ENCODE measurements at regions not wholly inside any gene's neighbourhood (a gene's known extent, or its start where the extent isn't known, plus 50 kb on each side); places are given as distances from the start of the nearest gene placed in this dataset.
A peak's percentile ranks its signal among the peaks of the same experiment; 100 is the strongest.

DNA sequence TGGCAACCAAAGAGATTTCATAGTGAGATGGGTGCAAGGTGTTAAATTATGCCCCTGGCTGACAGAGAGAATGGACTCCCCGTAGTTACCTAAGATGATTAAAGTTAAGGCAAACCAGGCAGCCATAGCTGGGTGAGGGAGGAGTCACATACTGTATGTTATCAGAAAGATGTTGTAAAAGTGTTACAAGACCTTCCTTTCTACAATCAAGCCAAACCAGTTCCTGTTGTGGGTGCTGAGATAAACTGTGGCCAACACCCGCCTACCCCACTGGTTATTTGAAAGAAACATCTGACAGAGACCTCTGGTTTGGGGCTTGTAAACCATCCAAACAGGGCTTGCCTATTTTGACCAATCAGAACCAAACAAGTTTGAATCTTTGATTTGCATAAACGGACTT is 684.7 kb upstream of the NUDT12 start:
- Histone ChIP-seq H2AFZ (ENCODE audit: low read length, unreplicated experiment) (no peak overlapping the region), H3K4me1 (ENCODE audit: control insufficient read depth, insufficient read depth, low read length, unreplicated experiment) (no peaks in the 10 kb centered on the region), H3K27me3 (ENCODE audit: insufficient read depth, low read length) (no peaks in the 10 kb centered on the region), H3K27ac (ENCODE audit: low read depth, low read length) (no peak overlapping the region), H3K4me3 (ENCODE audit: low read depth, low read length) (no peak overlapping the region), H3K36me3 (ENCODE audit: insufficient read depth, low read length) (no peaks in the 10 kb centered on the region), H3K79me2 (ENCODE audit: control insufficient read depth, insufficient read depth, low read length, unreplicated experiment) (no peaks in the 10 kb centered on the region)

GRCh38 chr5:104241046-104241445 is 678.5 kb upstream of the NUDT12 start:
- peak overlapping the region; percentile 82 for H2AFZ ChIP-seq (ENCODE audit: low read length, unreplicated experiment)
- H3K27me3 ChIP-seq (ENCODE audit: insufficient read depth, low read length) = no peaks in the 10 kb centered on the region
- H3K79me2 ChIP-seq (ENCODE audit: control insufficient read depth, insufficient read depth, low read length, unreplicated experiment) = no peaks in the 10 kb centered on the region
- no peaks in the 10 kb centered on the region for H3K36me3 ChIP-seq (ENCODE audit: insufficient read depth, low read length)
- peaks cover 9% of the 10 kb centered on the region for H3K4me1 ChIP-seq (ENCODE audit: control insufficient read depth, insufficient read depth, low read length, unreplicated experiment)
- no peak overlapping the region for H3K4me3 ChIP-seq (ENCODE audit: low read depth, low read length)
- no peak overlapping the region for H3K27ac ChIP-seq (ENCODE audit: low read depth, low read length)

GRCh38 chr5:104237586-104237985 is 675.0 kb upstream of the NUDT12 start:
- no peak overlapping the region for H2AFZ ChIP-seq (ENCODE audit: low read length, unreplicated experiment)
- H3K79me2 ChIP-seq (ENCODE audit: control insufficient read depth, insufficient read depth, low read length, unreplicated experiment) = no peaks in the 10 kb centered on the region
- H3K27ac ChIP-seq (ENCODE audit: low read depth, low read length) = no peak overlapping the region
- H3K27me3 ChIP-seq (ENCODE audit: insufficient read depth, low read length) = no peaks in the 10 kb centered on the region
- H3K4me3 ChIP-seq (ENCODE audit: low read depth, low read length) = no peak overlapping the region
- H3K4me1 ChIP-seq (ENCODE audit: control insufficient read depth, insufficient read depth, low read length, unreplicated experiment) = peaks cover 9% of the 10 kb centered on the region
- no peaks in the 10 kb centered on the region for H3K36me3 ChIP-seq (ENCODE audit: insufficient read depth, low read length)

GRCh38 chr5:104223885-104224773 is 661.5 kb upstream of the NUDT12 start:
- H3K27ac ChIP-seq (ENCODE audit: low read depth, low read length) = no peak overlapping the region
- no peaks in the 10 kb centered on the region for H3K36me3 ChIP-seq (ENCODE audit: insufficient read depth, low read length)
- H3K4me1 ChIP-seq (ENCODE audit: control insufficient read depth, insufficient read depth, low read length, unreplicated experiment) = no peaks in the 10 kb centered on the region
- no peak overlapping the region for H2AFZ ChIP-seq (ENCODE audit: low read length, unreplicated experiment)
- no peak overlapping the region for H3K4me3 ChIP-seq (ENCODE audit: low read depth, low read length)
- no peaks in the 10 kb centered on the region for H3K79me2 ChIP-seq (ENCODE audit: control insufficient read depth, insufficient read depth, low read length, unreplicated experiment)
- no peaks in the 10 kb centered on the region for H3K27me3 ChIP-seq (ENCODE audit: insufficient read depth, low read length)

GRCh38 chr5:104218200-104218599 is 655.6 kb upstream of the NUDT12 start:
- Histone ChIP-seq H3K4me3 (ENCODE audit: low read depth, low read length) (no peak overlapping the region), H2AFZ (ENCODE audit: low read length, unreplicated experiment) (no peak overlapping the region), H3K79me2 (ENCODE audit: control insufficient read depth, insufficient read depth, low read length, unreplicated experiment) (no peaks in the 10 kb centered on the region), H3K36me3 (ENCODE audit: insufficient read depth, low read length) (no peaks in the 10 kb centered on the region), H3K27ac (ENCODE audit: low read depth, low read length) (no peak overlapping the region), H3K4me1 (ENCODE audit: control insufficient read depth, insufficient read depth, low read length, unreplicated experiment) (peaks cover 3% of the 10 kb centered on the region), H3K27me3 (ENCODE audit: insufficient read depth, low read length) (no peaks in the 10 kb centered on the region)

GRCh38 chr5:104213216-104213615 is 650.6 kb upstream of the NUDT12 start:
- Histone ChIP-seq H3K36me3 (ENCODE audit: insufficient read depth, low read length) (no peaks in the 10 kb centered on the region), H3K79me2 (ENCODE audit: control insufficient read depth, insufficient read depth, low read length, unreplicated experiment) (no peaks in the 10 kb centered on the region), H3K27ac (ENCODE audit: low read depth, low read length) (no peak overlapping the region), H3K4me1 (ENCODE audit: control insufficient read depth, insufficient read depth, low read length, unreplicated experiment) (peaks cover 3% of the 10 kb centered on the region), H3K4me3 (ENCODE audit: low read depth, low read length) (no peak overlapping the region), H3K27me3 (ENCODE audit: insufficient read depth, low read length) (no peaks in the 10 kb centered on the region), H2AFZ (ENCODE audit: low read length, unreplicated experiment) (no peak overlapping the region)

GRCh38 chr5:104199771-104200170 is 637.2 kb upstream of the NUDT12 start:
- H2AFZ ChIP-seq (ENCODE audit: low read length, unreplicated experiment) = no peak overlapping the region
- H3K27me3 ChIP-seq (ENCODE audit: insufficient read depth, low read length) = no peaks in the 10 kb centered on the region
- no peaks in the 10 kb centered on the region for H3K36me3 ChIP-seq (ENCODE audit: insufficient read depth, low read length)
- H3K4me3 ChIP-seq (ENCODE audit: low read depth, low read length) = no peak overlapping the region
- no peaks in the 10 kb centered on the region for H3K4me1 ChIP-seq (ENCODE audit: control insufficient read depth, insufficient read depth, low read length, unreplicated experiment)
- H3K27ac ChIP-seq (ENCODE audit: low read depth, low read length) = no peak overlapping the region
- no peaks in the 10 kb centered on the region for H3K79me2 ChIP-seq (ENCODE audit: control insufficient read depth, insufficient read depth, low read length, unreplicated experiment)

DNA sequence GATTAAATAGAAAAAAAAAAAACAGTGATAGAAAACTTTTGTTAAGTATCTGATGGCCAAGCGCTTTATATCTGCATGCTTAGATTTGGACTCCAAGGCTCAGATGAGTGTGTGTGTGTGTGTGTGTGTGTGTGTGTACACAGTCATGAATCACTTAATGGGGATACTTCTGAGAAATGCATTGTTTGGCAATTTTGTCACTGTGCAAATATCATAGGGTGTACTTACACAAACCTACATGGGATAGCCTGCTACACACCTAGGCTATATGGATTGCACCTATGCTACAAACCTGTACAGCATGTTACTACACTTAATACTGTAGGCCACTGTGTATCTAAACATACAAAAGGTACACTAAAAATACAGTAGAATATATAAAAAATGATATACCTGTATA is 635.6 kb upstream of the NUDT12 start:
- H2AFZ ChIP-seq (ENCODE audit: low read length, unreplicated experiment) = no peak overlapping the region
- H3K79me2 ChIP-seq (ENCODE audit: control insufficient read depth, insufficient read depth, low read length, unreplicated experiment) = no peaks in the 10 kb centered on the region
- no peaks in the 10 kb centered on the region for H3K4me1 ChIP-seq (ENCODE audit: control insufficient read depth, insufficient read depth, low read length, unreplicated experiment)
- no peak overlapping the region for H3K27ac ChIP-seq (ENCODE audit: low read depth, low read length)
- no peaks in the 10 kb centered on the region for H3K27me3 ChIP-seq (ENCODE audit: insufficient read depth, low read length)
- H3K36me3 ChIP-seq (ENCODE audit: insufficient read depth, low read length) = no peaks in the 10 kb centered on the region
- H3K4me3 ChIP-seq (ENCODE audit: low read depth, low read length) = no peak overlapping the region

GRCh38 chr5:104189909-104190308 is 627.3 kb upstream of the NUDT12 start:
- Histone ChIP-seq H3K36me3 (ENCODE audit: insufficient read depth, low read length) (no peaks in the 10 kb centered on the region), H3K4me3 (ENCODE audit: low read depth, low read length) (no peak overlapping the region; the same call in 1 of the 2 replicates), H2AFZ (ENCODE audit: low read length, unreplicated experiment) (no peak overlapping the region), H3K4me1 (ENCODE audit: control insufficient read depth, insufficient read depth, low read length, unreplicated experiment) (peaks cover 21% of the 10 kb centered on the region), H3K27me3 (ENCODE audit: insufficient read depth, low read length) (no peaks in the 10 kb centered on the region), H3K27ac (ENCODE audit: low read depth, low read length) (peak overlapping the region; percentile 58), H3K79me2 (ENCODE audit: control insufficient read depth, insufficient read depth, low read length, unreplicated experiment) (no peaks in the 10 kb centered on the region)

DNA sequence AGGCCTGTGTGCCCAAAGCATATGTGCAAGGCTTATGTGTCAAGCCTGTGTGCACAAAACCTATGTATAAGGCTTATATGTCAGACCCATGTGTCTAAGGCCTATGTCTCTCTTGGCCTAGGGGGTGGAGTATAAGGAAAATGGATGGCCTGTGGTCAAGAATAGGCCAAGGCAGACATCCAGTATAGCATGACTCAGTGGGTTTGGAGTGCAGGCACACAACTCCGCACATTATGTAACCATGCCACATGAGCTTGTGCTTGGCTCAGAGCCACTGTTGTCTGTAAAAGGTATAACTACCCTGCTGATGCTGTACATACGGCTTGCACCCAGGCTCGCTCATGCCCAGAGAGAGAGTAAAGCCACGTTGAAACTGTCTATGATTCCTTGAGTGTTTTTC is 626.4 kb upstream of the NUDT12 start:
- no peaks in the 10 kb centered on the region for H3K36me3 ChIP-seq (ENCODE audit: insufficient read depth, low read length)
- no peak overlapping the region for H2AFZ ChIP-seq (ENCODE audit: low read length, unreplicated experiment)
- H3K79me2 ChIP-seq (ENCODE audit: control insufficient read depth, insufficient read depth, low read length, unreplicated experiment) = no peaks in the 10 kb centered on the region
- peaks cover 25% of the 10 kb centered on the region for H3K4me1 ChIP-seq (ENCODE audit: control insufficient read depth, insufficient read depth, low read length, unreplicated experiment)
- no peaks in the 10 kb centered on the region for H3K27me3 ChIP-seq (ENCODE audit: insufficient read depth, low read length)
- H3K27ac ChIP-seq (ENCODE audit: low read depth, low read length) = 0 out of 2 replicates have a peak overlapping the region, but pooled peaks have one; percentile 58
- no peak overlapping the region for H3K4me3 ChIP-seq (ENCODE audit: low read depth, low read length)

GRCh38 chr5:104187656-104188055 is 625.1 kb upstream of the NUDT12 start:
- Histone ChIP-seq H3K79me2 (ENCODE audit: control insufficient read depth, insufficient read depth, low read length, unreplicated experiment) (no peaks in the 10 kb centered on the region), H3K4me1 (ENCODE audit: control insufficient read depth, insufficient read depth, low read length, unreplicated experiment) (peaks cover 27% of the 10 kb centered on the region)

More at GRCh38 chr5:104187656-104188055, 625.1 kb upstream of the NUDT12 start:
- Histone ChIP-seq H3K4me3 (ENCODE audit: low read depth, low read length) (no peak overlapping the region), H2AFZ (ENCODE audit: low read length, unreplicated experiment) (no peak overlapping the region), H3K36me3 (ENCODE audit: insufficient read depth, low read length) (no peaks in the 10 kb centered on the region), H3K27me3 (ENCODE audit: insufficient read depth, low read length) (no peaks in the 10 kb centered on the region), H3K27ac (ENCODE audit: low read depth, low read length) (no peak overlapping the region)

All from ACC112 (cell line).